Adrenal gland (tissue), 9 donors: ENCODE measurements at regions not wholly inside any gene's neighbourhood (a gene's known extent, or its start where the extent isn't known, plus 50 kb on each side); places are given as distances from the start of the nearest gene placed in this dataset.
"Not testable (repeated sequence)": the region's sequence is repeated elsewhere in the genome, so short reads cannot be mapped to it uniquely, and the experiment has no call there.

ENCODE experiments used
- DNase-seq, 7 donors: peaks; one replicate each; pipeline ENCODE4 v3.0.0-alpha.2; 2019 to 2020
- H3K27ac ChIP-seq, 5 donors: fragments of 200-600 bp; sonication (generic) in 4 of 5; 1 replicate in 3 of 5; 2 replicates in 2 of 5; pipeline versions ENCODE4 v1.5.1 to v1.8.0; 2016 to 2020; ENCODE audit warnings: mild to moderate bottlenecking in 1 of 5
- H3K27me3 ChIP-seq: fragments of 200-600 bp; 2 replicates; pipeline ENCODE4 v1.8.0; 2021
- H3K36me3 ChIP-seq, 2 donors: fragments of 200-600 bp; replicated peaks in 1 of 2; 1 replicate in 1 of 2; 2 replicates in 1 of 2; pipeline versions ENCODE4 v1.5.1 to v1.8.0; 2018 to 2022
- H3K4me1 ChIP-seq, 2 donors: fragments of 200-600 bp; replicated peaks in 1 of 2; 1 replicate in 1 of 2; 2 replicates in 1 of 2; pipeline versions ENCODE4 v1.5.1 to v1.8.0; 2018 to 2021
- H3K4me3 ChIP-seq, 4 donors: fragments of 200-600 bp; sonication (generic) in 3 of 4; one replicate each; pipeline ENCODE4 v1.5.1; 2016 to 2018
- H3K9me3 ChIP-seq, 3 donors: fragments of 200-600 bp; sonication (generic) in 1 of 3; replicated peaks in 1 of 3; 1 replicate in 2 of 3; 2 replicates in 1 of 3; pipeline versions ENCODE4 v1.5.1 to v1.8.0; 2016 to 2021
- POLR2A ChIP-seq, 2 donors: fragments of 450-650 bp; IDR thresholded peaks; one replicate each; pipeline ENCODE4 v1.6.1; 2017; ENCODE audit warnings: antibody characterized with exemption in 2 of 2, mild to moderate bottlenecking in 2 of 2, moderate library complexity in 1 of 2
- WGBS, 4 donors: extraction: QIAGEN DNeasy Blood & Tissue Kit in 2 of 4; methylation state at CpG; one replicate each; pipeline versions ENCODE4 v1.1.5 to v1.1.7; 2013 to 2017; 5-methylcytosine and 5-hydroxymethylcytosine counted together
- intact Hi-C, 2 donors: fragments of 100-400 bp; cut with DNase I; formaldehyde crosslinking; loops; one replicate each; pipeline versions ENCODE4 v1.14.1 to v1.15.0; 2022 to 2023
- TF ChIP-seq, protein P1 (sequence below), 6 experiments: fragments of 450-650 bp in 4 of 6; fragments of 200-600 bp in 2 of 6; sonication (generic) in 1 of 6; IDR thresholded peaks; 1 replicate in 5 of 6; 2 replicates in 1 of 6; pipeline versions ENCODE4 v1.5.1 to v1.8.0; 2016 to 2021; ENCODE audit warnings: antibody characterized with exemption in 6 of 6, mild to moderate bottlenecking in 2 of 6, moderate library complexity in 1 of 6
- donor health status: healthy with polysubstance abuse.
- donor health status: Bipolar disorder and iron deficiency.
- donor health status: DM: yes; HTN: yes; CAD: no.
- donor health status: DM: no; HTN: no; CAD: no.
- donor health status: DM: no; HTN: no; CAD: no.

DNA sequence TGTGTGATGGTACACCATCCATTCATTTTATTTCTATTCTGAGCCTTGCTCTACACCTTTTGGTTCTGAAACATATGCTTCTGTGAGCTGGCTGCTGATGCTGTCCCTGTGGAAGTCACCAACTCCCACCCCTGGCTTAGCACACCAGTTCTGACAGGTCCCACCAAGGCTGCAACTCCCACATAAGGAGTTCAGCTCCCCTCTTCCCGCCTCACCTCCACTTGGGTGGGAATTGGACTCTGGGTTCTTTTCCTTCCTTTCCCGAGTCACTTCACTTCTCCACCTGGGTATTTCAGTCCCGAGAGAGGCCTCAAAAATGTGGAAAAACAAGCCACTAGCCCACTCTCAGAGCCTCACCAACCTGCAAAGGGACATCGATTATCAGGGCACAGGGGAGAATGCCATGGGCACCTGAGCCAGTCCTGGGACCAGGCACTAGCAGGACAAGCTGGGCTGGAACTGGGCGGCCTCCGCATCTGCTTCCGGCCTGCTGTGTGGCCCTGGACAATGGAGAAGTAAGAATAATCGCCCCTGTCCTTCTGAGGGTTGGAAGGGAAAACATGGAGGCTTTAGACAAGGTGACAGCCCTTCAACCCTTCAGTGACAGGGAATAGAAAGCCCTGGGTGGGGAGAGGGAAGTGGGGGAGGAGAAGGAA lies 80.1 kb downstream of the IGLL1 start:
- peak in 1 of 7 donors; percentile 5 for DNase-seq
- no peak overlapping the region for H3K4me3 ChIP-seq
- intact Hi-C loops, result no loop called here
- H3K9me3 ChIP-seq, result no peaks in the 10 kb centered on the region
- H3K36me3 ChIP-seq, result no peaks in the 10 kb centered on the region
- 83 to 90% (median 88%) methylated on average over 8 of the region's 8 CpGs for WGBS, 4 donors
- no peak overlapping the region for H3K27ac ChIP-seq
- TF ChIP-seq, protein P1, sequence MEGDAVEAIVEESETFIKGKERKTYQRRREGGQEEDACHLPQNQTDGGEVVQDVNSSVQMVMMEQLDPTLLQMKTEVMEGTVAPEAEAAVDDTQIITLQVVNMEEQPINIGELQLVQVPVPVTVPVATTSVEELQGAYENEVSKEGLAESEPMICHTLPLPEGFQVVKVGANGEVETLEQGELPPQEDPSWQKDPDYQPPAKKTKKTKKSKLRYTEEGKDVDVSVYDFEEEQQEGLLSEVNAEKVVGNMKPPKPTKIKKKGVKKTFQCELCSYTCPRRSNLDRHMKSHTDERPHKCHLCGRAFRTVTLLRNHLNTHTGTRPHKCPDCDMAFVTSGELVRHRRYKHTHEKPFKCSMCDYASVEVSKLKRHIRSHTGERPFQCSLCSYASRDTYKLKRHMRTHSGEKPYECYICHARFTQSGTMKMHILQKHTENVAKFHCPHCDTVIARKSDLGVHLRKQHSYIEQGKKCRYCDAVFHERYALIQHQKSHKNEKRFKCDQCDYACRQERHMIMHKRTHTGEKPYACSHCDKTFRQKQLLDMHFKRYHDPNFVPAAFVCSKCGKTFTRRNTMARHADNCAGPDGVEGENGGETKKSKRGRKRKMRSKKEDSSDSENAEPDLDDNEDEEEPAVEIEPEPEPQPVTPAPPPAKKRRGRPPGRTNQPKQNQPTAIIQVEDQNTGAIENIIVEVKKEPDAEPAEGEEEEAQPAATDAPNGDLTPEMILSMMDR (IDR thresholded peaks at IDR 0.05), result no peak
- no peak for TF ChIP-seq POLR2A (IDR thresholded peaks at IDR 0.05)
- H3K27me3 ChIP-seq, result no peaks in the 10 kb centered on the region
- peaks cover 15 to 18% of the 10 kb centered on the region in 2 donors for H3K4me1 ChIP-seq

GRCh38 chr22:23498811-23499798 lies 81.0 kb downstream of the IGLL1 start:
- intact Hi-C loops, result no loop called here
- DNase-seq, result peak in 3 of 7 donors; percentile 12 to 49 (median 48)
- 48 to 71% (median 66%) methylated on average over 12 to 22 of the region's 22 CpGs for WGBS, 4 donors

GRCh38 chr22:23497889-23498288 lies 82.2 kb downstream of the IGLL1 start:
- intact Hi-C loops, H3K27me3 ChIP-seq, H3K27ac ChIP-seq, H3K4me1 ChIP-seq, H3K4me3 ChIP-seq, H3K36me3 ChIP-seq, H3K9me3 ChIP-seq: not testable (repeated sequence)
- peak in 1 of 7 donors; percentile 2 for DNase-seq
- whole genome bisulfite sequencing, 4 donors, result 86 to 93% (median 92%) methylated on average over 6 of the region's 6 CpGs

More at GRCh38 chr22:23498811-23499798, 81.0 kb downstream of the IGLL1 start:
- H3K4me3 ChIP-seq, result no peak overlapping the region
- no peaks in the 10 kb centered on the region for H3K9me3 ChIP-seq
- TF ChIP-seq, protein P1 (IDR thresholded peaks at IDR 0.05), result no peak
- TF ChIP-seq POLR2A (IDR thresholded peaks at IDR 0.05), result no peak
- H3K27me3 ChIP-seq, result no peaks in the 10 kb centered on the region
- peaks cover 7 to 9% of the 10 kb centered on the region in 2 donors for H3K4me1 ChIP-seq
- no peaks in the 10 kb centered on the region for H3K36me3 ChIP-seq
- no peak overlapping the region for H3K27ac ChIP-seq

GRCh38 chr22:23497016-23497885 lies 82.8 kb downstream of the IGLL1 start:
- H3K27me3 ChIP-seq, result no peaks in the 10 kb centered on the region
- no peak for TF ChIP-seq POLR2A (IDR thresholded peaks at IDR 0.05)
- TF ChIP-seq, protein P1 (IDR thresholded peaks at IDR 0.05), result no peak
- intact Hi-C loops, result no loop called here
- H3K9me3 ChIP-seq, result no peaks in the 10 kb centered on the region
- 86 to 94% (median 88%) methylated on average over 6 of the region's 6 CpGs for WGBS, 4 donors
- no peak overlapping the region for H3K27ac ChIP-seq
- H3K4me3 ChIP-seq, result no peak overlapping the region
- no peaks in the 10 kb centered on the region for H3K36me3 ChIP-seq
- H3K4me1 ChIP-seq, result peaks cover 0 to 4% of the 10 kb centered on the region in 2 donors
- peak in 1 of 7 donors; percentile 8 for DNase-seq
